ENCODE measurements at regions not wholly inside any gene's neighbourhood (a gene's known extent, or its start where the extent isn't known, plus 50 kb on each side); places are given as distances from the start of the nearest gene placed in this dataset.

DNA sequence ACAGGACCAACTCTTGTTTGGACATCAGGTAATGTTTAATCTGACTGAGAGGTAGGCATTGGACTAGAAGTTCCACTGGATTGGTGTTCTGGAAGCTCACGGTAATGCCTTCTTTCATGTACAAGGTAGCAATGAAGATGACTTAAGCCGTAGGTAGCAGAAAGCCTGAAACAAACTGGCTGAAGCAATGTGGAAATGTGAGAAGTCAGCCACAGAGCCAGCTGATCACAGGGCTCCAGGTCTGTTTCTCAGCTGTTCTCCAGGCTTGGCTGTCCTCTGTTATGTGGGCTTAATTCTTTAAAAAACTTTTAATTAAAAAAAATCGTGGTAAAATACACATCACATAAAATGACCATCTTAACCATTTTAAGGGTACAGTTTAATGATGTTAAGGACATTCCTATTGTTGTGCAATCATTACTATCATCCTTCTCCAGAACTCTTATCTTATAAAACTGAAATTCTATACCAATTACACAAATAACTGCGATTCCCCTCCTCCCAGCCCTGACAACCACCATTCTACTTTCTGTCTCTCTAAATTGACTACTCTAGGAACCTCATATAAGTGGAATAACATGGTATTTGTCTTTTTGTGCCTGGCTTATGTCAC, 101.4 kb upstream of the ZNF32 start (continued):
- no peak for TF ChIP-seq ELF1 (IDR thresholded peaks at IDR 0.05; ENCODE audit: borderline replicate concordance, low read depth)
- no peak for TF ChIP-seq CEBPB (IDR thresholded peaks at IDR 0.05; ENCODE audit: low read depth)
- TF ChIP-seq JUND (IDR thresholded peaks at IDR 0.05): no peak
- TF ChIP-seq SP1 (IDR thresholded peaks at IDR 0.05; ENCODE audit: low read depth): no peak
- no peak for TF ChIP-seq TCF7L2 (IDR thresholded peaks at IDR 0.05; ENCODE audit: borderline replicate concordance, extremely low read depth, insufficient read depth, insufficient read length)
- TF ChIP-seq, protein P1, sequence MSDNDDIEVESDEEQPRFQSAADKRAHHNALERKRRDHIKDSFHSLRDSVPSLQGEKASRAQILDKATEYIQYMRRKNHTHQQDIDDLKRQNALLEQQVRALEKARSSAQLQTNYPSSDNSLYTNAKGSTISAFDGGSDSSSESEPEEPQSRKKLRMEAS (IDR thresholded peaks at IDR 0.05): no peak
- TF ChIP-seq, protein P2, sequence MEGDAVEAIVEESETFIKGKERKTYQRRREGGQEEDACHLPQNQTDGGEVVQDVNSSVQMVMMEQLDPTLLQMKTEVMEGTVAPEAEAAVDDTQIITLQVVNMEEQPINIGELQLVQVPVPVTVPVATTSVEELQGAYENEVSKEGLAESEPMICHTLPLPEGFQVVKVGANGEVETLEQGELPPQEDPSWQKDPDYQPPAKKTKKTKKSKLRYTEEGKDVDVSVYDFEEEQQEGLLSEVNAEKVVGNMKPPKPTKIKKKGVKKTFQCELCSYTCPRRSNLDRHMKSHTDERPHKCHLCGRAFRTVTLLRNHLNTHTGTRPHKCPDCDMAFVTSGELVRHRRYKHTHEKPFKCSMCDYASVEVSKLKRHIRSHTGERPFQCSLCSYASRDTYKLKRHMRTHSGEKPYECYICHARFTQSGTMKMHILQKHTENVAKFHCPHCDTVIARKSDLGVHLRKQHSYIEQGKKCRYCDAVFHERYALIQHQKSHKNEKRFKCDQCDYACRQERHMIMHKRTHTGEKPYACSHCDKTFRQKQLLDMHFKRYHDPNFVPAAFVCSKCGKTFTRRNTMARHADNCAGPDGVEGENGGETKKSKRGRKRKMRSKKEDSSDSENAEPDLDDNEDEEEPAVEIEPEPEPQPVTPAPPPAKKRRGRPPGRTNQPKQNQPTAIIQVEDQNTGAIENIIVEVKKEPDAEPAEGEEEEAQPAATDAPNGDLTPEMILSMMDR (IDR thresholded peaks at IDR 0.05 in 2 of 3, conservative IDR thresholded peaks at IDR 0.05 in 1 of 3; ENCODE audit: borderline replicate concordance in 1 of 3, insufficient read depth in 1 of 3, low read depth in 2 of 3, low read length in 2 of 3): no peak
- TF ChIP-seq SIN3A (IDR thresholded peaks at IDR 0.05; ENCODE audit: low read depth): no peak

DNA sequence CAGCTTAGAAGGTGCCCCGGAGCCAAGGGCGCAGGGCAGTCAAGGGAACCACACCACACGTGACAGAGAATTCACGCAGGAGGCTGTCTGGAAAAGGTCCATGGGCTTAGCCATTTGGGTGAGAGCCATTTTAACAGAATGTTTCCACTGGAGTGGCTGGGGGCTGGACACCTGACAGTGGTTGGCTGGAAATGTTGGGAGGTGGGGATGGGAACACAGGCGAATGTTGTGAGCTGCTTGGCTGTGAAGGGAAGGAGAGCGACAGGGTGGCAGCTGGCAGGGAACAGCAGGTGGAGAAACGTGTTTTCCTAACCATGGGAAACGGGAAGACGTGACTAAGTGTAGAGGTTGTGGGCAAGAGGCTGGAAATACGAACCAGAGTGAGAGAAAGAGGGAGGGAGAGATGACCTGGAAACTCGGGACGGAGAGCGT, 100.5 kb upstream of the ZNF32 start:
- CTCF ChIA-PET: no interaction called here
- intact Hi-C loops (cut with micrococcal nuclease): no loop called here
- RAD21 ChIA-PET (ENCODE audit: low non-redundant PET in 1 of 2, low total read pairs in 2 of 2, uncharacterized antibody in 2 of 2, unreplicated experiment in 2 of 2): no interaction called here
- no peaks in the 10 kb centered on the region for H3K9me3 ChIP-seq (ENCODE audit: control insufficient read depth in 1 of 2, insufficient read depth in 1 of 2, low read depth in 1 of 2, low read length in 2 of 2)
- H3K27ac ChIP-seq (ENCODE audit: low read depth, low read length): no peak overlapping the region
- no peak overlapping the region for H3K4me2 ChIP-seq (ENCODE audit: low read length)
- H3K4me3 ChIP-seq (replicated peaks in 1 of 2; ENCODE audit: low read depth in 1 of 2, low read length in 2 of 2): no peak overlapping the region
- no peaks in the 10 kb centered on the region for H3K4me1 ChIP-seq (ENCODE audit: control insufficient read depth in 1 of 2, insufficient read depth in 2 of 2, low read length in 2 of 2)
- H3K79me2 ChIP-seq (ENCODE audit: insufficient read depth, low read length): no peaks in the 10 kb centered on the region
- no peak overlapping the region for H3K9ac ChIP-seq (ENCODE audit: low read length)
- H3K27me3 ChIP-seq (ENCODE audit: insufficient read depth, low read length): peaks cover 23% of the 10 kb centered on the region
- TF ChIP-seq EZH2 (IDR thresholded peaks at IDR 0.05): no peak
- no peak for TF ChIP-seq RAD21 (IDR thresholded peaks at IDR 0.05; ENCODE audit: low read depth)
- TF ChIP-seq SRF (IDR thresholded peaks at IDR 0.05; ENCODE audit: low read depth): no peak
- TF ChIP-seq CEBPB (IDR thresholded peaks at IDR 0.05; ENCODE audit: low read depth): no peak
- TF ChIP-seq, protein P3, sequence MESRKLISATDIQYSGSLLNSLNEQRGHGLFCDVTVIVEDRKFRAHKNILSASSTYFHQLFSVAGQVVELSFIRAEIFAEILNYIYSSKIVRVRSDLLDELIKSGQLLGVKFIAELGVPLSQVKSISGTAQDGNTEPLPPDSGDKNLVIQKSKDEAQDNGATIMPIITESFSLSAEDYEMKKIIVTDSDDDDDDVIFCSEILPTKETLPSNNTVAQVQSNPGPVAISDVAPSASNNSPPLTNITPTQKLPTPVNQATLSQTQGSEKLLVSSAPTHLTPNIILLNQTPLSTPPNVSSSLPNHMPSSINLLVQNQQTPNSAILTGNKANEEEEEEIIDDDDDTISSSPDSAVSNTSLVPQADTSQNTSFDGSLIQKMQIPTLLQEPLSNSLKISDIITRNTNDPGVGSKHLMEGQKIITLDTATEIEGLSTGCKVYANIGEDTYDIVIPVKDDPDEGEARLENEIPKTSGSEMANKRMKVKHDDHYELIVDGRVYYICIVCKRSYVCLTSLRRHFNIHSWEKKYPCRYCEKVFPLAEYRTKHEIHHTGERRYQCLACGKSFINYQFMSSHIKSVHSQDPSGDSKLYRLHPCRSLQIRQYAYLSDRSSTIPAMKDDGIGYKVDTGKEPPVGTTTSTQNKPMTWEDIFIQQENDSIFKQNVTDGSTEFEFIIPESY (IDR thresholded peaks at IDR 0.05; ENCODE audit: extremely low read depth, insufficient replicate concordance, low read length): no peak
- DNase-seq (ENCODE audit: low read depth, low spot score): no peak
- H4K20me1 ChIP-seq (ENCODE audit: insufficient read depth): no peaks in the 10 kb centered on the region
- no peaks in the 10 kb centered on the region for H3K9me2 ChIP-seq (ENCODE audit: insufficient read depth)
- no peak overlapping the region for H2AFZ ChIP-seq (ENCODE audit: low read depth, low read length, poor library complexity, severe bottlenecking)
- no TSS peak for BruUV-seq (replicated peaks)
- no peak for ATAC-seq
- no peaks in the 10 kb centered on the region for H3K36me3 ChIP-seq (ENCODE audit: control insufficient read depth in 1 of 2, insufficient read depth in 2 of 2, low read length in 2 of 2)
- POLR2A ChIA-PET: no interaction called here

Measured in HCT116 (cell line).